Naive thymus-derived CD4-positive, alpha-beta T cell (primary cell): ENCODE measurements at regions not wholly inside any gene's neighbourhood (a gene's known extent, or its start where the extent isn't known, plus 50 kb on each side); places are given as distances from the start of the nearest gene placed in this dataset.

Source experiments
- ATAC-seq: fragments of 150-1000 bp; cut with Tn5 transposase; 2 replicates; pipeline ENCODE4 v1.10.0; 2021; ENCODE audit warnings: mild to moderate bottlenecking, moderate library complexity
- CTCF ChIA-PET: fragments of 350-600 bp; sonication (Branson Sonifier 250); formaldehyde crosslinking; loops from one replicate; lab custom pipeline; 2021; ENCODE audit warnings: antibody characterized with exemption; lab: Charles Lee
- POLR2A ChIA-PET: fragments of 350-600 bp; sonication (Branson Sonifier 250); formaldehyde crosslinking; loops from one replicate; lab custom pipeline; 2021; ENCODE audit warnings: antibody characterized with exemption, inconsistent platforms; lab: Charles Lee
- DNase-seq, 9 donors: peaks; one replicate each; pipeline versions ENCODE4 v3.0.0 to v3.0.0-alpha.2; 2020 to 2022; ENCODE audit warnings: mixed read lengths in 1 of 9
- H3K27ac ChIP-seq: one replicate; pipeline ENCODE4 v1.7.0; 2013; ENCODE audit warnings: mild to moderate bottlenecking, low read depth, low read length, moderate library complexity
- H3K27me3 ChIP-seq, 2 donors: one replicate each; pipeline ENCODE4 v1.7.0; 2013; ENCODE audit warnings: low read length in 2 of 2, mild to moderate bottlenecking in 2 of 2, moderate library complexity in 2 of 2; ENCODE audit not compliant: control insufficient read depth in 2 of 2, insufficient read depth in 2 of 2
- H3K36me3 ChIP-seq, 3 experiments: 1 replicate in 2 of 3; 2 replicates in 1 of 3; pipeline ENCODE4 v1.7.0; 2013; ENCODE audit warnings: low read length in 3 of 3, mild to moderate bottlenecking in 3 of 3, moderate library complexity in 1 of 3; ENCODE audit not compliant: insufficient read depth in 3 of 3, control insufficient read depth in 2 of 3
- H3K4me1 ChIP-seq, 2 donors: one replicate each; pipeline ENCODE4 v1.7.0; 2013; ENCODE audit warnings: low read length in 2 of 2, mild to moderate bottlenecking in 2 of 2, moderate library complexity in 1 of 2; ENCODE audit not compliant: control insufficient read depth in 2 of 2, insufficient read depth in 2 of 2
- H3K4me3 ChIP-seq: 2 replicates; pipeline ENCODE4 v1.7.0; 2013; ENCODE audit warnings: mild to moderate bottlenecking, low read length
- H3K9me3 ChIP-seq, 3 experiments: 1 replicate in 2 of 3; 2 replicates in 1 of 3; pipeline ENCODE4 v1.7.0; 2013; ENCODE audit warnings: low read length in 3 of 3; ENCODE audit not compliant: control insufficient read depth in 2 of 3
- H3K27ac Mint-ChIP-seq, 9 donors: one replicate each; pipeline ENCODE4 v1.8.0; 2020 to 2022; ENCODE audit warnings: mixed read lengths in 9 of 9, mild to moderate bottlenecking in 8 of 9, moderate library complexity in 5 of 9, inconsistent platforms in 2 of 9
- H3K27me3 Mint-ChIP-seq, 5 donors: one replicate each; pipeline ENCODE4 v1.8.0; 2021 to 2022; ENCODE audit warnings: mixed read lengths in 5 of 5, mild to moderate bottlenecking in 1 of 5
- H3K36me3 Mint-ChIP-seq, 5 donors: one replicate each; pipeline ENCODE4 v1.8.0; 2020 to 2022; ENCODE audit warnings: mixed read lengths in 5 of 5, mild to moderate bottlenecking in 3 of 5, inconsistent platforms in 1 of 5
- H3K4me1 Mint-ChIP-seq, 7 donors: one replicate each; pipeline ENCODE4 v1.8.0; 2020 to 2022; ENCODE audit warnings: mixed read lengths in 7 of 7, mild to moderate bottlenecking in 3 of 7, inconsistent platforms in 1 of 7
- H3K4me3 Mint-ChIP-seq, 10 donors: one replicate each; pipeline ENCODE4 v1.8.0; 2020 to 2022; ENCODE audit warnings: mild to moderate bottlenecking in 10 of 10, mixed read lengths in 10 of 10, moderate library complexity in 6 of 10, inconsistent platforms in 2 of 10
- H3K9me3 Mint-ChIP-seq, 11 donors: one replicate each; pipeline ENCODE4 v1.8.0; 2020 to 2022; ENCODE audit warnings: mixed read lengths in 11 of 11, mild to moderate bottlenecking in 4 of 11, inconsistent platforms in 1 of 11, moderate library complexity in 1 of 11
- intact Hi-C, 2 donors: fragments of 100-400 bp; cut with micrococcal nuclease; formaldehyde crosslinking; loops; one replicate each; pipeline ENCODE4 v1.15.1; 2023

DNA sequence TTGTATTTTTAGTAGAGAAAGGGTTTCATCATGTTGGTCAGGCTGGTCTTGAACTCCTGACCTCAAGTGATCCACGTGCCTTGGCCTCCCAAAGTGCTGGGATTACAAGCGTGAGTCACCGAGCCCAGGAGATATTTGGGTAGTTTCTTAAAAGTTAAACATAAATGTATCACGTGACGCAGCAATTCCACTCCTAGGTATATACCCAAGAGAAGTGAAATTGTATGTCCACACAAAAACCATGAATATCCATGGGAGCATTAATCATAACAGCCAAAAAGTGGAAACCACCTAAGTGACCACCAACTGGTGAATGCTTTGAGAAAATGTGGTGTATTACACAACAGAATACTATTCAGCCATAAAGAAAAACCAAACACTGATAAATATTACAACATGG is 164.8 kb downstream of the MRPL14 start:
- Histone ChIP-seq H3K9me3 (no peaks in the 10 kb centered on the region), H3K4me1 (no peaks in the 10 kb centered on the region), H3K27me3 (no peaks in the 10 kb centered on the region), H3K4me3 (no peak overlapping the region), H3K27ac (no peak overlapping the region), H3K36me3 (no peaks in the 10 kb centered on the region)
- Mint-ChIP-seq H3K27me3 (peaks cover 28 to 45% (median 38%) of the 10 kb centered on the region in 5 donors), H3K36me3 (no peaks in the 10 kb centered on the region), H3K4me1 (peaks cover 0 to 2% (median 0%) of the 10 kb centered on the region in 7 donors), H3K9me3 (peaks cover 0 to 1% (median 0%) of the 10 kb centered on the region in 11 donors), H3K4me3 (no peak overlapping the region), H3K27ac (no peak overlapping the region)
- ChIA-PET CTCF (no interaction called here), POLR2A (no interaction called here)
- DNase-seq (no peak), ATAC-seq (peak; percentile 26)
- intact Hi-C loops = no loop called here

DNA sequence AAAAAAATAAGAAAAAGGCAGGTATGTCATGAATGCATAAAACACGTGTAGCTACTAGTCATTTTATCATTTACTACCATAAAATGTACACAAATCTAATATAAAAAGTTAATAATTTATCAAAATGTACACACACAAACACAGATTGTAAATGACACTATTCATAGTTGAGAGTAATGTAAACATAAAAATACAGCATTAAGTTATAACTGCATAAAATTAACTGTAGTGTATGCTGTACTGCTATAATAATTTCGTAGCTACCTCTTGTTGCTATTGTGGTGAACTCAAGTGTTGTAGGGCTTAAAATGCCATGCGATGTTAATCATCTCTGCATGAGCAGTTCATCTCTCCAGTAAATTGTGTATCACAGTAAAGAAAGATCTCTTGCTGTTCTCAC is 170.0 kb downstream of the MRPL14 start:
- ChIA-PET CTCF (no interaction called here), POLR2A (no interaction called here)
- Mint-ChIP-seq H3K4me1 (no peaks in the 10 kb centered on the region), H3K4me3 (no peak overlapping the region), H3K36me3 (peaks cover 0 to 5% (median 5%) of the 10 kb centered on the region in 5 donors), H3K9me3 (peaks cover 3 to 13% (median 6%) of the 10 kb centered on the region in 11 donors), H3K27me3 (peaks cover 42 to 62% (median 50%) of the 10 kb centered on the region in 5 donors), H3K27ac (no peak overlapping the region)
- intact Hi-C loops = no loop called here
- Histone ChIP-seq H3K9me3 (no peaks in the 10 kb centered on the region), H3K27ac (no peak overlapping the region), H3K27me3 (no peaks in the 10 kb centered on the region), H3K4me3 (no peak overlapping the region), H3K36me3 (no peaks in the 10 kb centered on the region), H3K4me1 (no peaks in the 10 kb centered on the region)
- ATAC-seq (no peak), DNase-seq (no peak)

DNA sequence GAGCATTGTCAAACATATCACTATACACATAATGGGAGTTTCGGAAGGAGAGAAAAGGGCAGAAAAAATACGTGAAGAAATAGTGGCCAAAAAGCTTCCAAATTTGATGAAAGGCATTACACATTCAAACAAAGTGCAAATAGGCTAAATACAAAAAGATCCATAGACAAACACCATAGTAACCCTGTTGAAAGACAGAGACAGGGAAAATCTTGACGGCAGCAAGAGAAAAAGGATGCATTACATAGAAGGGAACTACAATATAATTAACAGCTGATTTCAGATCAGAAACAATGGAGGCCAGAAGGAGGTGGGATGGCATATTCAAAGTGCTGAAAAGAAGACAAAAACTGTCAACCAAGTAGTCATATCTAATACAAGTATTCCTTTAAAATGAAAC is 170.8 kb downstream of the MRPL14 start:
- Histone ChIP-seq H3K9me3 (no peaks in the 10 kb centered on the region), H3K36me3 (no peaks in the 10 kb centered on the region), H3K4me1 (no peaks in the 10 kb centered on the region), H3K4me3 (no peak overlapping the region), H3K27ac (no peak overlapping the region), H3K27me3 (no peaks in the 10 kb centered on the region)
- intact Hi-C loops = no loop called here
- H3K4me1 Mint-ChIP-seq = no peaks in the 10 kb centered on the region
- CTCF ChIA-PET = no interaction called here
- H3K27me3 Mint-ChIP-seq = peaks cover 42 to 57% (median 45%) of the 10 kb centered on the region in 5 donors
- POLR2A ChIA-PET = no interaction called here
- H3K9me3 Mint-ChIP-seq = peaks cover 3 to 13% (median 6%) of the 10 kb centered on the region in 11 donors
- H3K27ac Mint-ChIP-seq = no peak overlapping the region
- peaks cover 0 to 5% (median 5%) of the 10 kb centered on the region in 5 donors for H3K36me3 Mint-ChIP-seq
- no peak overlapping the region for H3K4me3 Mint-ChIP-seq
- no peak for ATAC-seq
- no peak for DNase-seq

DNA sequence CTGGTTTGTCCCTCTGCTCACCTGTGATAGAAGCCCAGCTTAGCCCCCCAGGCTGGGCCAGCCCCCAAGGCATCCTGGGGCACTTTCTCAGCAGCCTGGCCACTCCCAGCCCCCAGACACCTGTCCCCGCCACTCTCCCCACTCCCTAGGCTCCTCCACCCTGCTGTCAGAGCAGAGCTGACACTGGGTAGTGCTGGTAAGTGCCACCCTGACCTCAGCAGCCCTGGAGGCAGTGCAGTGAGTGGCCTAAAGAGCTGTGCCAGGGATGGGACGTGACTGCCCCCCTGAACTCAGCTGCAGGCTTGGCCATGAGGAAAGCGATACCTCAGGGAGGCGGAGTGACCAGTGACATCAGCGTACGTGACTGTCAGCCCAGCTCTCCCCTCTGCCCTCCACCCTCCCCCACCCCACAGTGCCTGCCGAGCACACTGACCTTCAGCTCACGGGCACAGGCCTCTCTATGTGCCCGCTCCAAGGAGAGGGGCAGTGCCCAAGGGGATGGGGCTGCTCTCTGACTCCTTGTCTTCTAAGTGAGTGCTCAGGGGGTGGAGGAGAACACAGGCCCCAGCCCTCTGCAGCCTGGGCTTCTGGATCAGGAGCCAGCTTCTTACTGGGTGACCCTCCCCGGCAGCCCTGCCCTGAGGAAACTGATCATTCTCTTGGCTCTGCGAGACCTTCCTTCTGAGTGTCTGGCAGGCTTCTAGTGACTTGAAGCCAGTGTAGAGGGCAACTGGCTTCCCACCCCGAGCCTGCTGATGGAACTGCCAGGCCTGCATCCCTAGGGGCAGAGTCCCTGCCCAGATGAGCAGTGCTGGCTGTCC is 172.7 kb downstream of the MRPL14 start:
- peak in 1 of 9 donors; percentile 14 for DNase-seq

DNA sequence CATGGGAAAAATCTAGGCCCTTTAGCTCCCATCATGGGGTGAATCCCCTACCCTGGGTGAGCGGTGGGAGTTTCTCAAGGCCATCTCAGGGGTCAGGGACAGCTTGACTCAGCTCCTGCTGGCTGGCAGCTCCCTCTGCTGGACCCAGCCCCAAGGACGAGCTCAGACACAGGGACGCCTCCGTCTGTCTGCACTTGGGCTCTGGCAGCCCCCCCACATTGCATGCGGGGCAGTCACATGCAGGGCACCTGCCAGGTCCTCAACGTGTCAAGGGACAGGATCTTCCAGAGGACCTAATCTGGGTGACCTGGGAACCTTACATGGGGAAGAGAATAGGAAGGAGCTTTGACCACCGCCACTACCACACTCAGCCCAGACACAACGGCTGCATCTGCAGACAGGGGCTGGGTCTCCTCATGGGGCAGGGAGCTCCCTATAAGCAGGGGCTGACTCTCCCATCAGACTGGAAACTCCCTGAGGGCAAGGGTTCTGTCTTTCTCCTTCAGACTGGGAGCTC is 173.4 kb downstream of the MRPL14 start:
- Histone ChIP-seq H3K36me3 (no peaks in the 10 kb centered on the region), H3K4me3 (no peak overlapping the region), H3K9me3 (no peaks in the 10 kb centered on the region), H3K4me1 (no peaks in the 10 kb centered on the region), H3K27me3 (no peaks in the 10 kb centered on the region), H3K27ac (no peak overlapping the region)
- peaks cover 0 to 5% (median 5%) of the 10 kb centered on the region in 5 donors for H3K36me3 Mint-ChIP-seq
- intact Hi-C loops = no loop called here
- DNase-seq (peak in 1 of 9 donors; percentile 4), ATAC-seq (no peak)
- peaks cover 3 to 13% (median 6%) of the 10 kb centered on the region in 11 donors for H3K9me3 Mint-ChIP-seq
- POLR2A ChIA-PET = no interaction called here
- CTCF ChIA-PET = interaction anchor here (0.9 kb wide), 1 partner anchor 185 kb away, joined by 3 read pairs; no protein-coding TSS in a partner anchor
- no peak overlapping the region for H3K27ac Mint-ChIP-seq
- H3K4me1 Mint-ChIP-seq = peaks cover 0 to 1% (median 0%) of the 10 kb centered on the region in 7 donors
- peaks cover 26 to 38% (median 29%) of the 10 kb centered on the region in 5 donors for H3K27me3 Mint-ChIP-seq
- no peak overlapping the region for H3K4me3 Mint-ChIP-seq

More for the DNA sequence above, 172.7 kb downstream of the MRPL14 start:
- H3K4me1 ChIP-seq = no peaks in the 10 kb centered on the region
- H3K9me3 Mint-ChIP-seq = peaks cover 3 to 13% (median 6%) of the 10 kb centered on the region in 11 donors
- no peaks in the 10 kb centered on the region for H3K27me3 ChIP-seq
- no peaks in the 10 kb centered on the region for H3K36me3 ChIP-seq
- H3K4me1 Mint-ChIP-seq = peaks cover 0 to 1% (median 0%) of the 10 kb centered on the region in 7 donors
- ChIA-PET CTCF (interaction anchor here (0.9 kb wide), 1 partner anchor 186 kb away, joined by 3 read pairs; no protein-coding TSS in a partner anchor), POLR2A (no interaction called here)
- H3K27me3 Mint-ChIP-seq = peaks cover 31 to 44% (median 34%) of the 10 kb centered on the region in 5 donors
- H3K36me3 Mint-ChIP-seq = peaks cover 0 to 5% (median 5%) of the 10 kb centered on the region in 5 donors
- no peak overlapping the region for H3K27ac ChIP-seq
- intact Hi-C loops = no loop called here
- H3K27ac Mint-ChIP-seq = no peak overlapping the region
- H3K9me3 ChIP-seq = no peaks in the 10 kb centered on the region
- H3K4me3 Mint-ChIP-seq = no peak overlapping the region
- ATAC-seq = no peak
- H3K4me3 ChIP-seq = no peak overlapping the region

DNA sequence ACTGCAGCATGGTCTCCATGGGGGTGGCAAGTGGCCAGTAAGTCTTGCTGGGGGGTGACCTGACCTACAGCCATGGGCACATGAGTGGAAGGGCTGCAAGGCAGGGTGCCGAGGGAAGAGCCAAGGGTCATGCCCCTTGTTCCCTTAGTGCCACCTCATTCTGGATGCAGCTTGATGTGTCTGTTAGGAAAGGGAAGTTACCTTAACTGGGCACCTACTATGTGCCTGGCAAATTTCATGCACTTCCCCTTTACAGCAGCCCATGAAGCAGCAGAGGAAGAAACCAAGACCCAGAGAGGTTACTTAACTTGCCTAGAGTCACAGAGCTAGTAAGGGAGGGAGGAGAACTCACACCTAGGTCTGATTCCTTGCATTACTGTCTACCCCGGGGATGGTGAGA is 174.0 kb downstream of the MRPL14 start:
- intact Hi-C loops = no loop called here
- POLR2A ChIA-PET = no interaction called here
- Mint-ChIP-seq H3K4me1 (peaks cover 0 to 1% (median 0%) of the 10 kb centered on the region in 7 donors), H3K27ac (no peak overlapping the region), H3K27me3 (peaks cover 22 to 32% (median 24%) of the 10 kb centered on the region in 5 donors), H3K9me3 (peaks cover 3 to 13% (median 6%) of the 10 kb centered on the region in 11 donors), H3K36me3 (peaks cover 0 to 5% (median 5%) of the 10 kb centered on the region in 5 donors), H3K4me3 (no peak overlapping the region)
- Histone ChIP-seq H3K36me3 (no peaks in the 10 kb centered on the region), H3K27ac (no peak overlapping the region), H3K9me3 (no peaks in the 10 kb centered on the region), H3K4me1 (no peaks in the 10 kb centered on the region), H3K4me3 (no peak overlapping the region), H3K27me3 (no peaks in the 10 kb centered on the region)
- peak in 1 of 9 donors; percentile 2 for DNase-seq
- CTCF ChIA-PET = interaction anchor here (0.9 kb wide), 1 partner anchor 184 kb away, joined by 3 read pairs; no protein-coding TSS in a partner anchor
- no peak for ATAC-seq
